CD14-positive monocyte (primary cell): ENCODE measurements at regions not wholly inside any gene's neighbourhood (a gene's known extent, or its start where the extent isn't known, plus 50 kb on each side); places are given as distances from the start of the nearest gene placed in this dataset.

Source experiments
- DNase-seq, 3 donors: peaks; one replicate each; pipeline ENCODE4 v3.0.0-alpha.2; 2011 to 2022
- H2AFZ ChIP-seq: 2 replicates; pipeline ENCODE4 v1.6.0; 2012; ENCODE audit warnings: mild to moderate bottlenecking, low read depth, low read length, inconsistent platforms; ENCODE audit not compliant: insufficient read depth, poor library complexity, severe bottlenecking
- H3K27ac ChIP-seq, 2 donors: 1 replicate in 1 of 2; 2 replicates in 1 of 2; pipeline ENCODE4 v1.5.1; 2012 to 2013; ENCODE audit warnings: low read length in 2 of 2, control low read depth in 1 of 2, inconsistent platforms in 1 of 2, low read depth in 1 of 2, mild to moderate bottlenecking in 1 of 2
- H3K27me3 ChIP-seq, 2 donors: one replicate each; pipeline versions ENCODE4 v1.6.0 to v1.6.1; 2011 to 2013; ENCODE audit warnings: low read length in 2 of 2; ENCODE audit not compliant: control insufficient read depth in 2 of 2, insufficient read depth in 2 of 2
- H3K36me3 ChIP-seq, 2 donors: replicated peaks in 1 of 2; 1 replicate in 1 of 2; 2 replicates in 1 of 2; pipeline versions ENCODE4 v1.5.1 to v1.6.1; 2012 to 2013; ENCODE audit warnings: low read length in 2 of 2, control low read depth in 1 of 2, inconsistent platforms in 1 of 2, mild to moderate bottlenecking in 1 of 2; ENCODE audit not compliant: insufficient read depth in 2 of 2, control insufficient read depth in 1 of 2
- H3K4me1 ChIP-seq, 2 donors: 1 replicate in 1 of 2; 2 replicates in 1 of 2; pipeline versions ENCODE4 v1.5.1 to v1.6.1; 2012 to 2013; ENCODE audit warnings: low read length in 2 of 2, control low read depth in 1 of 2, inconsistent platforms in 1 of 2, mild to moderate bottlenecking in 1 of 2, moderate library complexity in 1 of 2; ENCODE audit not compliant: insufficient read depth in 2 of 2, control insufficient read depth in 1 of 2
- H3K4me2 ChIP-seq: replicated peaks from 2 replicates; pipeline ENCODE3; 2012; ENCODE audit warnings: low read length, moderate library complexity, mild to moderate bottlenecking; ENCODE audit not compliant: poor library complexity, severe bottlenecking; ENCODE audit errors: extremely low read depth
- H3K4me3 ChIP-seq, 3 experiments: fragments of 200-600 bp in 1 of 3; sonication (generic) in 1 of 3; replicated peaks in 1 of 3; 1 replicate in 2 of 3; 2 replicates in 1 of 3; pipeline ENCODE4 v1.5.1; 2011 to 2013; ENCODE audit warnings: low read length in 3 of 3, mild to moderate bottlenecking in 3 of 3, control low read depth in 2 of 3, low read depth in 2 of 3, inconsistent platforms in 1 of 3, moderate library complexity in 1 of 3
- H3K79me2 ChIP-seq: 2 replicates; pipeline ENCODE4 v1.6.0; 2012; ENCODE audit warnings: mild to moderate bottlenecking, control low read depth, inconsistent platforms, low read length, moderate library complexity; ENCODE audit not compliant: insufficient read depth
- H3K9ac ChIP-seq: 2 replicates; pipeline ENCODE4 v1.6.0; 2017; ENCODE audit warnings: low read length, mild to moderate bottlenecking; ENCODE audit not compliant: insufficient read depth, poor library complexity, severe bottlenecking
- H3K9me3 ChIP-seq, 2 donors: replicated peaks in 1 of 2; 1 replicate in 1 of 2; 2 replicates in 1 of 2; pipeline versions ENCODE4 v1.5.1 to v1.6.1; 2012 to 2013; ENCODE audit warnings: low read length in 2 of 2, control low read depth in 1 of 2; ENCODE audit not compliant: control insufficient read depth in 1 of 2, insufficient read depth in 1 of 2
- H4K20me1 ChIP-seq: 2 replicates; pipeline ENCODE4 v1.6.0; 2012; ENCODE audit warnings: mild to moderate bottlenecking, low read length, control low read depth, moderate library complexity; ENCODE audit not compliant: insufficient read depth
- H3K27ac Mint-ChIP-seq, 7 donors: one replicate each; pipeline ENCODE4 v1.8.0; 2020; ENCODE audit warnings: mild to moderate bottlenecking in 7 of 7, mixed read lengths in 7 of 7, moderate library complexity in 6 of 7, inconsistent platforms in 2 of 7
- H3K27me3 Mint-ChIP-seq, 3 donors: one replicate each; pipeline ENCODE4 v1.8.0; 2021 to 2022; ENCODE audit warnings: low read depth in 3 of 3, mild to moderate bottlenecking in 3 of 3, mixed read lengths in 3 of 3, moderate library complexity in 3 of 3, inconsistent platforms in 1 of 3
- H3K36me3 Mint-ChIP-seq, 2 donors: one replicate each; pipeline ENCODE4 v1.8.0; 2020; ENCODE audit warnings: mixed read lengths in 2 of 2, inconsistent platforms in 1 of 2, mild to moderate bottlenecking in 1 of 2
- H3K4me1 Mint-ChIP-seq: one replicate; pipeline ENCODE4 v1.8.0; 2020; ENCODE audit warnings: mild to moderate bottlenecking, mixed read lengths
- H3K4me3 Mint-ChIP-seq, 2 donors: one replicate each; pipeline ENCODE4 v1.8.0; 2020; ENCODE audit warnings: mild to moderate bottlenecking in 2 of 2, mixed read lengths in 2 of 2, moderate library complexity in 1 of 2
- H3K9me3 Mint-ChIP-seq, 7 donors: one replicate each; pipeline ENCODE4 v1.8.0; 2020 to 2022; ENCODE audit warnings: mixed read lengths in 7 of 7, mild to moderate bottlenecking in 6 of 7, moderate library complexity in 6 of 7, inconsistent platforms in 2 of 7
- CTCF ChIP-seq: fragments of 200-600 bp; IDR thresholded peaks from one replicate; pipeline ENCODE4 v1.8.0; 2022; ENCODE audit warnings: antibody characterized with exemption, mild to moderate bottlenecking
- WGBS: methylation state at CpG from one replicate; pipeline ENCODE4 v1.1.5; 2013; ENCODE audit warnings: missing lambda C conversion rate; ENCODE audit not compliant: insufficient coverage; 5-methylcytosine and 5-hydroxymethylcytosine counted together
- intact Hi-C, 2 donors: fragments of 100-400 bp; cut with micrococcal nuclease; formaldehyde crosslinking; loops; one replicate each; pipeline versions ENCODE4 v1.15.0 to v1.15.1; 2023

- H3K4me1 ChIP-seq = no peaks in the 10 kb centered on the region
- no peak overlapping the region for H3K27ac Mint-ChIP-seq
- no peak overlapping the region for H3K9ac ChIP-seq
- no peaks in the 10 kb centered on the region for H3K36me3 ChIP-seq
- H3K4me3 Mint-ChIP-seq = no peak overlapping the region
- 92% methylated on average over 2 of the region's 4 CpGs for WGBS
- DNase-seq = no peak
- no peak overlapping the region for H3K4me2 ChIP-seq
- no peaks in the 10 kb centered on the region for H3K27me3 ChIP-seq
- H3K4me3 ChIP-seq = no peak overlapping the region
- H3K27me3 Mint-ChIP-seq = peaks cover 0 to 2% (median 0%) of the 10 kb centered on the region in 3 donors
- H3K79me2 ChIP-seq = no peaks in the 10 kb centered on the region
- no peak overlapping the region for H2AFZ ChIP-seq
- no peaks in the 10 kb centered on the region for H4K20me1 ChIP-seq
- no peaks in the 10 kb centered on the region for H3K36me3 Mint-ChIP-seq
- intact Hi-C loops = no loop called here
- H3K9me3 Mint-ChIP-seq = peaks cover 0 to 5% (median 0%) of the 10 kb centered on the region in 7 donors
- H3K27ac ChIP-seq = no peak overlapping the region
- H3K9me3 ChIP-seq = no peaks in the 10 kb centered on the region
- peaks cover 3% of the 10 kb centered on the region for H3K4me1 Mint-ChIP-seq
- TF ChIP-seq CTCF = no peak
These were observed 1199.1 kb upstream of the SORCS1 start for GRCh38 chr10:108363576-108363975.

- intact Hi-C loops = no loop called here
- no peak overlapping the region for H3K27ac Mint-ChIP-seq
- no peaks in the 10 kb centered on the region for H4K20me1 ChIP-seq
These were observed 1198.5 kb upstream of the SORCS1 start for GRCh38 chr10:108362961-108363360.

More at GRCh38 chr10:108362961-108363360, 1198.5 kb upstream of the SORCS1 start:
- no peak for DNase-seq
- Mint-ChIP-seq H3K9me3 (peaks cover 0 to 5% (median 0%) of the 10 kb centered on the region in 7 donors), H3K36me3 (no peaks in the 10 kb centered on the region), H3K27me3 (peaks cover 0 to 2% (median 0%) of the 10 kb centered on the region in 3 donors), H3K4me3 (no peak overlapping the region), H3K4me1 (peaks cover 3% of the 10 kb centered on the region)
- H3K9ac ChIP-seq = no peak overlapping the region
- H3K9me3 ChIP-seq = no peaks in the 10 kb centered on the region
- no peaks in the 10 kb centered on the region for H3K36me3 ChIP-seq
- no peak overlapping the region for H2AFZ ChIP-seq
- no peak for TF ChIP-seq CTCF
- no peak overlapping the region for H3K4me3 ChIP-seq
- no peaks in the 10 kb centered on the region for H3K4me1 ChIP-seq
- WGBS = no CpG with 5 or more reads among the region's 1 CpG
- no peaks in the 10 kb centered on the region for H3K79me2 ChIP-seq
- H3K27me3 ChIP-seq = no peaks in the 10 kb centered on the region
- no peak overlapping the region for H3K4me2 ChIP-seq
- H3K27ac ChIP-seq = no peak overlapping the region
